Fibroblast of pulmonary artery (primary cell): ENCODE measurements at regions not wholly inside any gene's neighbourhood (a gene's known extent, or its start where the extent isn't known, plus 50 kb on each side); places are given as distances from the start of the nearest gene placed in this dataset.

Source experiments
- DNase-seq: peaks from one replicate; pipeline ENCODE4 v3.0.0-alpha.2; 2010; ENCODE audit warnings: low read depth
- H3K4me3 ChIP-seq: replicated peaks from 2 replicates; pipeline ENCODE4 v1.5.1; 2011; ENCODE audit warnings: low read depth, mild to moderate bottlenecking, control low read depth, low read length, moderate library complexity
- TF ChIP-seq, protein P1 (sequence below): IDR thresholded peaks from 2 replicates; pipeline ENCODE4 v1.5.1; 2011; ENCODE audit warnings: mild to moderate bottlenecking, control low read depth, low read length, inconsistent platforms; ENCODE audit errors: missing control alignments

- DNase-seq: no peak
- TF ChIP-seq, protein P1, sequence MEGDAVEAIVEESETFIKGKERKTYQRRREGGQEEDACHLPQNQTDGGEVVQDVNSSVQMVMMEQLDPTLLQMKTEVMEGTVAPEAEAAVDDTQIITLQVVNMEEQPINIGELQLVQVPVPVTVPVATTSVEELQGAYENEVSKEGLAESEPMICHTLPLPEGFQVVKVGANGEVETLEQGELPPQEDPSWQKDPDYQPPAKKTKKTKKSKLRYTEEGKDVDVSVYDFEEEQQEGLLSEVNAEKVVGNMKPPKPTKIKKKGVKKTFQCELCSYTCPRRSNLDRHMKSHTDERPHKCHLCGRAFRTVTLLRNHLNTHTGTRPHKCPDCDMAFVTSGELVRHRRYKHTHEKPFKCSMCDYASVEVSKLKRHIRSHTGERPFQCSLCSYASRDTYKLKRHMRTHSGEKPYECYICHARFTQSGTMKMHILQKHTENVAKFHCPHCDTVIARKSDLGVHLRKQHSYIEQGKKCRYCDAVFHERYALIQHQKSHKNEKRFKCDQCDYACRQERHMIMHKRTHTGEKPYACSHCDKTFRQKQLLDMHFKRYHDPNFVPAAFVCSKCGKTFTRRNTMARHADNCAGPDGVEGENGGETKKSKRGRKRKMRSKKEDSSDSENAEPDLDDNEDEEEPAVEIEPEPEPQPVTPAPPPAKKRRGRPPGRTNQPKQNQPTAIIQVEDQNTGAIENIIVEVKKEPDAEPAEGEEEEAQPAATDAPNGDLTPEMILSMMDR: no peak
- no peak overlapping the region for H3K4me3 ChIP-seq
Measured at GRCh38 chr17:6893382-6894205, 62.1 kb upstream of the TEKT1 start.

DNA sequence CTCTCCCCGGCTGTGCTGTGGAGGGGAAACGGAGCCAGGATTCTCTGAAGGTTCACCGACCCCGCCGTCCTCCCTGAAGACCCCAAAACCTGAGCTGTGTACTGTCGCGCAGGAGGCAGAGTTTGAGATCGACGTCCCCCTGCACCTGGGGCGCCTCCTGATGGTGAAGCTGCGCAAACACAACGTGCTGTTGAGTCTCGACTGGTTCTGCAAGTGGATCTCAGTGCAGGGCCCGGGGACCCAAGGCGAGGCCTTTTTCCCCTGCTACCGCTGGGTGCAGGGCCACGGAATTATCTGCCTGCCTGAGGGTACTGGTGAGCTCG, 62.6 kb upstream of the TEKT1 start:
- TF ChIP-seq, protein P1: peak; percentile 60
- H3K4me3 ChIP-seq: no peak overlapping the region
- peak; percentile 40 for DNase-seq

- TF ChIP-seq, protein P1: no peak
- no peak overlapping the region for H3K4me3 ChIP-seq
- no peak for DNase-seq
Measured at GRCh38 chr17:6901086-6901485, 69.6 kb upstream of the TEKT1 start.

GRCh38 chr17:6903326-6903900, 71.9 kb upstream of the TEKT1 start:
- H3K4me3 ChIP-seq: no peak overlapping the region
- TF ChIP-seq, protein P1: no peak
- no peak for DNase-seq

DNA sequence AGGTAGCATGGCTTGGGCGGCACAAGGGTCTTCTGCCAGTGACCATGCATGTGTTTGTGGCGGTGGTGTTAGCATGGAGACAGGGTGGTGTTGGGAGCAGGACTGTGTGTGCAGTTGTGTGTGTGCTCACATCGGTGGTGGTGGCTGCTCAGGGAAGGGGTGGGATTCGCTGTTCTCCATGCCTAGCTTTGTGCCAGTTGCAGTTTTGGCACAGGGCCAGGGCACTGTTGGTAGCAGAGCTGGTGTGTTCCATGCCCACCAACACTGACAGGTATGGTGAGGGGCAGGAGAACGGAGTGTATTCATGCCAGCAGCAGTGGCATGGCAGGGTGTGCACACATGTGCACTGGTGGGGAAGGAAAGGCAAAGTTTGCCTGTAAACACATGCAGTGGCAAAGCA, 77.3 kb upstream of the TEKT1 start:
- H3K4me3 ChIP-seq: no peak overlapping the region
- DNase-seq: no peak
- TF ChIP-seq, protein P1: no peak

DNA sequence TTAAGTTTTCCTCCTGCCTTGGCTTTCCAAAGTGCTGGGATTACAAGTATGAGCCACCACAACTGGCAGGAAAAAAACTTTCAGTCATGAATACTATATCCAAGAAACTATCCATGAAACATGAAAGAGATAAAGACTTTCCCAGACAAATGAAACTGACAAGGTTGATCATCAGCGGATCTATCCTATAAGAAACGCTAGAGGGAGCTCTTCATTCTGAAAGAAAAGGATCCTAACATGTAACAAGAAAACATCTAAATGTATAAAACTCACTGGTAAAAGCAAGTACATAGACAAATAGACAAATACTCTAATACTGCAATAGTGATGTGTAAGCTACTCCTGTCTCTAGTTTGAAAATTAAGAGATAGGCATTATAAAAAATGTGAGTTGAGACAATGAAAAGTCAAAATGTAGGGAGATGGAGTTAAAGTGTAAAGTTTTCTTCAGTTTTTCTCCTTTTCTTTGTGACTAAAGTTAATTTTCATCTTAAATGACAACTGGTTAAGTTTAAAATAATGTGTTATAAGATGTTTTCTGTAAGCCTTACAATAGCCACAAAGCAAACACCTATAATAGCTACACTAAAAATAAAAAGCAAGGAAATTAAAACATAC, 79.6 kb upstream of the TEKT1 start:
- TF ChIP-seq, protein P1: peak; percentile 78
- H3K4me3 ChIP-seq: no peak overlapping the region
- DNase-seq: peak; percentile 68
